NCI-H345 (cell line): ENCODE measurements at regions not wholly inside any gene's neighbourhood (a gene's known extent, or its start where the extent isn't known, plus 50 kb on each side); places are given as distances from the start of the nearest gene placed in this dataset.
"Not testable (repeated sequence)": the region's sequence is repeated elsewhere in the genome, so short reads cannot be mapped to it uniquely, and the experiment has no call there.

Source experiments
- DNase-seq: peaks from one replicate; lab custom pipeline; 2025; lab: John Stamatoyannopoulos, UW

- no peak for DNase-seq
These were observed 65.1 kb upstream of the RASD2 start for GRCh38 chr22:35475545-35475944.

GRCh38 chr22:35476341-35476740 lies 64.3 kb upstream of the RASD2 start:
- no peak for DNase-seq

GRCh38 chr22:35477911-35478582 lies 62.6 kb upstream of the RASD2 start:
- DNase-seq = peak; percentile 75

GRCh38 chr22:35478633-35479107 lies 62.0 kb upstream of the RASD2 start:
- no peak for DNase-seq

GRCh38 chr22:35479359-35479758 lies 61.3 kb upstream of the RASD2 start:
- DNase-seq = no peak

- no peak for DNase-seq
These were observed 60.6 kb upstream of the RASD2 start for GRCh38 chr22:35479985-35480550.

GRCh38 chr22:35480627-35481550 lies 59.7 kb upstream of the RASD2 start:
- DNase-seq = no peak

- DNase-seq = no peak
These were observed 58.3 kb upstream of the RASD2 start for GRCh38 chr22:35482311-35482710.

GRCh38 chr22:35482974-35483373 lies 57.7 kb upstream of the RASD2 start:
- DNase-seq = no peak

GRCh38 chr22:35483730-35484129 lies 56.9 kb upstream of the RASD2 start:
- DNase-seq = no peak

GRCh38 chr22:35484651-35485556 lies 55.7 kb upstream of the RASD2 start:
- DNase-seq = no peak

GRCh38 chr22:35486116-35486631 lies 54.5 kb upstream of the RASD2 start:
- DNase-seq = no peak

GRCh38 chr22:35487623-35488022 lies 53.0 kb upstream of the RASD2 start:
- not testable (repeated sequence) for DNase-seq

GRCh38 chr22:35488513-35488912 lies 52.1 kb upstream of the RASD2 start:
- peak; percentile 37 for DNase-seq

- peak; percentile 78 for DNase-seq
These were observed 51.4 kb upstream of the RASD2 start for GRCh38 chr22:35489239-35489638.
